ENCODE measurements at regions not wholly inside any gene's neighbourhood (a gene's known extent, or its start where the extent isn't known, plus 50 kb on each side); places are given as distances from the start of the nearest gene placed in this dataset.

- Histone ChIP-seq H3K4me1 (ENCODE audit: insufficient read depth, low read length) (no peaks in the 10 kb centered on the region), H3K9me3 (ENCODE audit: low read length) (no peaks in the 10 kb centered on the region), H3K4me3 (ENCODE audit: low read length) (no peak overlapping the region), H3K27ac (ENCODE audit: low read depth, low read length) (no peak overlapping the region), H3K36me3 (ENCODE audit: insufficient read depth, low read length) (no peaks in the 10 kb centered on the region), H3K27me3 (ENCODE audit: insufficient read depth, low read length, poor library complexity, severe bottlenecking) (no peaks in the 10 kb centered on the region)
- no peak for DNase-seq
- CTCF ChIA-PET: no interaction called here
- Mint-ChIP-seq H3K4me1 (no peaks in the 10 kb centered on the region), H3K9me3 (peaks cover 0 to 5% (median 3%) of the 10 kb centered on the region in 5 donors), H3K36me3 (no peaks in the 10 kb centered on the region), H3K27me3 (no peaks in the 10 kb centered on the region), H3K27ac (no peak overlapping the region), H3K4me3 (no peak overlapping the region)
- POLR2A ChIA-PET: no interaction called here
These were observed 745.6 kb upstream of the RAB6C start for GRCh38 chr2:129233751-129234406.

DNA sequence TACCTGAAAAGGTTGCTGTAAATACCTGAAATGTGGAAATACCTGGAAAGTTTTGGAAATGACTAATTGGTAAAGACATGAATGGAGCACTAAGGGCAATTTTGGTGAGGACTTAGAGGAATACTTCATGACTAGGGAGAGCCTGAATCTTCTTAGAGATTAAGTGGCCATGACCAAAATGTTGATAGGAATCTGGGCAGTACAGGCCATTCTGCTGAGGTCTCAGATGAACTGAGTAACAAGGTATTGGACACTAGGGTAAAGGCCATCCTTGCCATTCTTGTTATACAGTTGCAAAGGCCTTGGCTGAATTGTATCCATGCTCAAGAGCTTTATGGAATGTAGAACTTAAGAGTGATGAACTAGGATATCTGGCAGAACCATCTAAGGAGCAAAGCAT lies 742.9 kb upstream of the RAB6C start:
- Mint-ChIP-seq H3K4me1 (no peaks in the 10 kb centered on the region), H3K27ac (no peak overlapping the region), H3K36me3 (no peaks in the 10 kb centered on the region), H3K4me3 (no peak overlapping the region), H3K27me3 (no peaks in the 10 kb centered on the region), H3K9me3 (peaks cover 0 to 5% (median 3%) of the 10 kb centered on the region in 5 donors)
- ChIA-PET CTCF (no interaction called here), POLR2A (no interaction called here)
- no peaks in the 10 kb centered on the region for H3K27me3 ChIP-seq (ENCODE audit: insufficient read depth, low read length, poor library complexity, severe bottlenecking)
- H3K4me3 ChIP-seq (ENCODE audit: low read length): no peak overlapping the region
- H3K36me3 ChIP-seq (ENCODE audit: insufficient read depth, low read length): no peaks in the 10 kb centered on the region
- no peaks in the 10 kb centered on the region for H3K9me3 ChIP-seq (ENCODE audit: low read length)
- DNase-seq: no peak
- no peak overlapping the region for H3K27ac ChIP-seq (ENCODE audit: low read depth, low read length)
- no peaks in the 10 kb centered on the region for H3K4me1 ChIP-seq (ENCODE audit: insufficient read depth, low read length)

DNA sequence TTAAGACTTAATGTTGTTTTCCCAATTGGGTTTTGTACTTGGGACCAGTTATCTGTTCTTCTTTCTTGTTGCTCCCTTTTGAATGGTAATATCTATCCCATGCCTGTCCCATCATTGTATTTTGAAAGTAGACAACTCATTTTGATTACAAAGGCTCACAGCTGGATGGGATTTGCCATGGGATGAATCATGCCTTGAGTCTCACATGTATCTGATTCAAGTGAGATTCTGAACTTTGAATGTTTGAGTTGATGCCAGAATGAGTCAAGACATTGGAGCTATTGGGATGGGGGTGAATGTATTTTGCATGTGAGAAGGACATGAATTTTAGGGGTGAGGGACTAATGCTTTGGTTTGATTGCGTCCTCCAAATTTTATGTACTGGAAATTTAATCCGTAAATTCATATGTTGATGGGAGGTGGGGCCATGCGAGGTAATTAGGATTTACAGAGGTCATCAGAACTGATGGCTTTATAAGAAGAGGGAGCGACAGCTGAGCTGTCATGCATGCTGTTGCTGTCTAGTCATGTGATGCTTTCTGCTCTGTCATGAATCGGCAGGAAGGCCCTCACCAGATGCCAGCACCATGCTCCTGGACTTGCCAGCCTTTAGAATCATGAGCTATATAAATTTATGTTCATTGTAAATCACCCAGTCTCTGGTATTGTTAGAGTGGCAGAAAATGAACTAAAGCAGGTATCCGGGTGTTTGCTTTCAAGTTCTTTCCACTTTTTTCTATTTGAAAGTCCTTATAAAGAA lies 741.3 kb upstream of the RAB6C start:
- Mint-ChIP-seq H3K27me3 (no peaks in the 10 kb centered on the region), H3K36me3 (no peaks in the 10 kb centered on the region), H3K4me3 (no peak overlapping the region), H3K27ac (no peak overlapping the region), H3K4me1 (no peaks in the 10 kb centered on the region), H3K9me3 (peaks cover 0 to 5% (median 3%) of the 10 kb centered on the region in 5 donors)
- no peak for DNase-seq
- CTCF ChIA-PET: no interaction called here
- Histone ChIP-seq H3K4me1 (ENCODE audit: insufficient read depth, low read length) (no peaks in the 10 kb centered on the region), H3K27ac (ENCODE audit: low read depth, low read length) (no peak overlapping the region), H3K9me3 (ENCODE audit: low read length) (no peaks in the 10 kb centered on the region), H3K27me3 (ENCODE audit: insufficient read depth, low read length, poor library complexity, severe bottlenecking) (no peaks in the 10 kb centered on the region), H3K36me3 (ENCODE audit: insufficient read depth, low read length) (no peaks in the 10 kb centered on the region), H3K4me3 (ENCODE audit: low read length) (no peak overlapping the region)
- POLR2A ChIA-PET: no interaction called here

- no peak overlapping the region for H3K27ac ChIP-seq (ENCODE audit: low read depth, low read length)
- ChIA-PET CTCF (no interaction called here), POLR2A (no interaction called here)
- no peak overlapping the region for H3K27ac Mint-ChIP-seq
- DNase-seq: no peak
- H3K9me3 Mint-ChIP-seq: peaks cover 0 to 5% (median 3%) of the 10 kb centered on the region in 5 donors
- no peak overlapping the region for H3K4me3 ChIP-seq (ENCODE audit: low read length)
- no peaks in the 10 kb centered on the region for H3K27me3 ChIP-seq (ENCODE audit: insufficient read depth, low read length, poor library complexity, severe bottlenecking)
- no peaks in the 10 kb centered on the region for H3K36me3 ChIP-seq (ENCODE audit: insufficient read depth, low read length)
- no peak overlapping the region for H3K4me3 Mint-ChIP-seq
- H3K4me1 ChIP-seq (ENCODE audit: insufficient read depth, low read length): no peaks in the 10 kb centered on the region
- peaks cover 0 to 2% of the 10 kb centered on the region in 2 donors for H3K27me3 Mint-ChIP-seq
- H3K36me3 Mint-ChIP-seq: no peaks in the 10 kb centered on the region
- no peaks in the 10 kb centered on the region for H3K9me3 ChIP-seq (ENCODE audit: low read length)
- H3K4me1 Mint-ChIP-seq: no peaks in the 10 kb centered on the region
These were observed 740.3 kb upstream of the RAB6C start for GRCh38 chr2:129239141-129239540.

DNA sequence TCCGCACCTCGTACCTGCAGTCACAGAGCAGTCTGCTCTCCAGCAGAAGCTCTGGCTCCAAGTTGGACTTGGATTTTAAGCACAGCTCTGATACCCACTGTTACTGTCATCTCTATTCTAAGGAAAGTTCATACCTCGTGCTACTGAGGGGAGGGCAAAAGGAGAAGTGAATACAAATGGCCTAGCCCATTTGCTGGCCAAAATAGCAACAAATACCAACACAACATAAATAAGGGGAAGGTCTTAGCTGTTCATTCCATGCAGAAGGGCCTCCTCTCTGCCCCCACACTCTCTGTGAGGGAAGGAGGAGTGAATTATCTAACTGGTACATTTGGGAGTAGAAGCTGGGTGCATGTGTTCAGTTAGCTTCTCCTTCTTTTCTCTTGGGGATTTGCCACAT lies 739.4 kb upstream of the RAB6C start:
- H3K27ac ChIP-seq (ENCODE audit: low read depth, low read length): no peak overlapping the region
- Mint-ChIP-seq H3K9me3 (peaks cover 0 to 5% (median 3%) of the 10 kb centered on the region in 5 donors), H3K36me3 (no peaks in the 10 kb centered on the region), H3K4me3 (no peak overlapping the region), H3K4me1 (no peaks in the 10 kb centered on the region), H3K27ac (no peak overlapping the region), H3K27me3 (peaks cover 0 to 2% of the 10 kb centered on the region in 2 donors)
- POLR2A ChIA-PET: no interaction called here
- H3K4me3 ChIP-seq (ENCODE audit: low read length): no peak overlapping the region
- no peak for DNase-seq
- CTCF ChIA-PET: no interaction called here
- H3K27me3 ChIP-seq (ENCODE audit: insufficient read depth, low read length, poor library complexity, severe bottlenecking): no peaks in the 10 kb centered on the region
- H3K9me3 ChIP-seq (ENCODE audit: low read length): no peaks in the 10 kb centered on the region
- no peaks in the 10 kb centered on the region for H3K36me3 ChIP-seq (ENCODE audit: insufficient read depth, low read length)
- no peaks in the 10 kb centered on the region for H3K4me1 ChIP-seq (ENCODE audit: insufficient read depth, low read length)

DNA sequence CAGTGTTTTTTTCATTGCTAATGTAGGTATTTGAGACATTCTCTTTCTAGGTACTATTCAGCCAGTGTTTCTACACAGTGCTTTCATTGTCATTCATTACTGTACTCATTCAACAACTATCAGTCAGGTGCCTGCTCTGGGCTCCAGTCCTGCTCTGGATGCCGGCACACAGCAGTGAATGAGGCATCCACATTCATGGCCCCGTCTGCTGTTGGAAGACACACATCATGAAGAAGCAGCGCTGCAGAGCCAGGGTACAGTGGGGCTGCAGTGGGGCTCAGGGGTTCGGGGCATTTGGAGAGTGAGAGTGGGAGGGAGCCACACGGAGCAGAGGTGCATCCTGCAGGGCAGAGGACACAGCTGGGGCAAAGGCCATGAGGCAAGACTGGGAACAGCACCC lies 737.2 kb upstream of the RAB6C start:
- Mint-ChIP-seq H3K36me3 (no peaks in the 10 kb centered on the region), H3K27ac (peak overlapping the region in 1 of 8 donors; percentile 30), H3K4me1 (no peaks in the 10 kb centered on the region), H3K4me3 (no peak overlapping the region), H3K9me3 (peaks cover 0 to 2% (median 0%) of the 10 kb centered on the region in 5 donors), H3K27me3 (peaks cover 0 to 2% of the 10 kb centered on the region in 2 donors)
- ChIA-PET CTCF (no interaction called here), POLR2A (no interaction called here)
- Histone ChIP-seq H3K4me1 (ENCODE audit: insufficient read depth, low read length) (no peaks in the 10 kb centered on the region), H3K27ac (ENCODE audit: low read depth, low read length) (no peak overlapping the region), H3K36me3 (ENCODE audit: insufficient read depth, low read length) (no peaks in the 10 kb centered on the region), H3K4me3 (ENCODE audit: low read length) (no peak overlapping the region), H3K27me3 (ENCODE audit: insufficient read depth, low read length, poor library complexity, severe bottlenecking) (no peaks in the 10 kb centered on the region), H3K9me3 (ENCODE audit: low read length) (no peaks in the 10 kb centered on the region)
- DNase-seq: no peak

DNA sequence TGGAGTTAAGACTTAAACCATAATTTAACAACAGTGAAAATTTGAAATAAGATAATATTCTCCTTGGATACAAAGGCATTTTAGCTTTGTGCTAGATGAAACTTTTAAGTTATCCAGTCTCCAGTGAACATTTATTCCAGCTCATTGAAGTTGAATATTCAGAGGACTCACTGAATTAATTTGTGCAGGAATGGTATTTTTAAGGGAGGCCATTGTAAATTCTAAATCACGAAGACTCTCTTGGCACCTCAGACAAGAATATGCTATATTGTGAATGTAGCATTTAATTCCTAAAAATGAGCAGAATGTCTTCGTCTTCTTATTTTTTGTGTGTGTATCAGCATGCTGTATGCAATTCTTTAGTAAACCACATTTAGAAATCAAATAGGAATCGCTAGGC lies 731.7 kb upstream of the RAB6C start:
- Histone ChIP-seq H3K36me3 (ENCODE audit: insufficient read depth, low read length) (no peaks in the 10 kb centered on the region), H3K4me1 (ENCODE audit: insufficient read depth, low read length) (no peaks in the 10 kb centered on the region), H3K4me3 (ENCODE audit: low read length) (no peak overlapping the region), H3K27ac (ENCODE audit: low read depth, low read length) (no peak overlapping the region), H3K9me3 (ENCODE audit: low read length) (no peaks in the 10 kb centered on the region), H3K27me3 (ENCODE audit: insufficient read depth, low read length, poor library complexity, severe bottlenecking) (no peaks in the 10 kb centered on the region)
- Mint-ChIP-seq H3K27me3 (peaks cover 0 to 4% of the 10 kb centered on the region in 2 donors), H3K27ac (no peak overlapping the region), H3K36me3 (no peaks in the 10 kb centered on the region), H3K4me3 (no peak overlapping the region), H3K9me3 (peaks cover 0 to 4% (median 0%) of the 10 kb centered on the region in 5 donors), H3K4me1 (no peaks in the 10 kb centered on the region)
- DNase-seq: no peak
- ChIA-PET POLR2A (no interaction called here), CTCF (no interaction called here)

DNA sequence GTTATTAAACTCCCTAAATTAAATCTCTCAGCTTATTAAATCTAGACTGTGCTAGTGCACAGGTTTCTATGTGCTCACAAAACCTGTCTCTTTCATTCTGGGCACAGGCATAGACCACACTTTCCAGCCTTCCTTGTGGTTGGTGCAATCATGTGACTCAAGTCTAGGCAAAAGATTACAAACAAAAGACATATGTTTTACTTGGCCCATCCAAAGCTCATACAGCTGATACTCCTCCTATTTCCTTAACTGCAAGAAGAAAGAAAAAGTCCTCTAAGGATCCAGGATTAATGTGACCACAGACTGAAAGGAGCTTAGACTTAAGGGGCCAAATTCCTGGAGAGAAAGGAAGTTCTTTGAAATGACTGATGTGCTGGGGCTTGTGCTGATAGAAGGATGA lies 731.3 kb upstream of the RAB6C start:
- Mint-ChIP-seq H3K4me3 (no peak overlapping the region), H3K27me3 (peaks cover 0 to 4% of the 10 kb centered on the region in 2 donors), H3K9me3 (peaks cover 0 to 4% (median 0%) of the 10 kb centered on the region in 5 donors), H3K4me1 (no peaks in the 10 kb centered on the region), H3K36me3 (no peaks in the 10 kb centered on the region), H3K27ac (no peak overlapping the region)
- H3K4me1 ChIP-seq (ENCODE audit: insufficient read depth, low read length): no peaks in the 10 kb centered on the region
- no peak overlapping the region for H3K27ac ChIP-seq (ENCODE audit: low read depth, low read length)
- no peaks in the 10 kb centered on the region for H3K36me3 ChIP-seq (ENCODE audit: insufficient read depth, low read length)
- CTCF ChIA-PET: no interaction called here
- H3K4me3 ChIP-seq (ENCODE audit: low read length): no peak overlapping the region
- POLR2A ChIA-PET: no interaction called here
- DNase-seq: no peak
- no peaks in the 10 kb centered on the region for H3K27me3 ChIP-seq (ENCODE audit: insufficient read depth, low read length, poor library complexity, severe bottlenecking)
- no peaks in the 10 kb centered on the region for H3K9me3 ChIP-seq (ENCODE audit: low read length)
